ENCODE measurements at regions not wholly inside any gene's neighbourhood (a gene's known extent, or its start where the extent isn't known, plus 50 kb on each side); places are given as distances from the start of the nearest gene placed in this dataset.

- H3K4me3 ChIP-seq = no peak overlapping the region
- no peaks in the 10 kb centered on the region for H3K9me3 ChIP-seq
- intact Hi-C loops (cut with DNase I) = no loop called here
- no peaks in the 10 kb centered on the region for H3K4me1 ChIP-seq
- H3K36me3 ChIP-seq = no peaks in the 10 kb centered on the region
- H3K27ac ChIP-seq = no peak overlapping the region
- TF ChIP-seq POLR2A (IDR thresholded peaks at IDR 0.05) (no peak), CTCF (IDR thresholded peaks at IDR 0.05) (no peak)
- DNase-seq = no peak
- no peak for ATAC-seq
- 58% methylated on average over 5 of the region's 5 CpGs for WGBS (ENCODE audit: insufficient coverage, low coverage, low lambda C conversion rate, missing lambda C conversion rate)
- H3K27me3 ChIP-seq = no peaks in the 10 kb centered on the region
These were observed 53.2 kb upstream of the CAV2 start for GRCh38 chr7:116446212-116446855.

GRCh38 chr7:116447436-116447835, 52.1 kb upstream of the CAV2 start:
- 41% methylated on average over 2 of the region's 2 CpGs for WGBS (ENCODE audit: insufficient coverage, low coverage, low lambda C conversion rate, missing lambda C conversion rate)
- Histone ChIP-seq H3K4me1 (no peaks in the 10 kb centered on the region), H3K27ac (no peak overlapping the region), H3K27me3 (no peaks in the 10 kb centered on the region), H3K36me3 (no peaks in the 10 kb centered on the region), H3K9me3 (no peaks in the 10 kb centered on the region), H3K4me3 (no peak overlapping the region)
- ATAC-seq (no peak), DNase-seq (no peak)
- TF ChIP-seq CTCF (IDR thresholded peaks at IDR 0.05) (no peak), POLR2A (IDR thresholded peaks at IDR 0.05) (no peak)
- intact Hi-C loops (cut with DNase I) = no loop called here

GRCh38 chr7:116447966-116448839, 51.3 kb upstream of the CAV2 start:
- Histone ChIP-seq H3K27me3 (no peaks in the 10 kb centered on the region), H3K9me3 (no peaks in the 10 kb centered on the region), H3K4me3 (no peak overlapping the region), H3K36me3 (no peaks in the 10 kb centered on the region), H3K4me1 (no peaks in the 10 kb centered on the region), H3K27ac (no peak overlapping the region)
- WGBS (ENCODE audit: insufficient coverage, low coverage, low lambda C conversion rate, missing lambda C conversion rate) = 57% methylated on average over 3 of the region's 3 CpGs
- TF ChIP-seq CTCF (IDR thresholded peaks at IDR 0.05) (no peak), POLR2A (IDR thresholded peaks at IDR 0.05) (no peak)
- DNase-seq (no peak), ATAC-seq (no peak)
- intact Hi-C loops (cut with DNase I) = no loop called here

- 70% methylated on average over 4 of the region's 4 CpGs for WGBS (ENCODE audit: insufficient coverage, low coverage, low lambda C conversion rate, missing lambda C conversion rate)
- no peak for TF ChIP-seq CTCF (IDR thresholded peaks at IDR 0.05)
- TF ChIP-seq POLR2A (IDR thresholded peaks at IDR 0.05) = no peak
- intact Hi-C loops (cut with DNase I) = no loop called here
- Histone ChIP-seq H3K27me3 (no peaks in the 10 kb centered on the region), H3K27ac (no peak overlapping the region), H3K36me3 (no peaks in the 10 kb centered on the region), H3K4me3 (no peak overlapping the region), H3K9me3 (no peaks in the 10 kb centered on the region), H3K4me1 (no peaks in the 10 kb centered on the region)
- no peak for DNase-seq
- ATAC-seq = no peak
These were observed 50.1 kb upstream of the CAV2 start for GRCh38 chr7:116449441-116449840.

Small RNA genes in the stretch of these regions (small RNA-seq; reads per million reads assigned to genes)
- 0 reads per million in 2 experiments for gene RF00017
